Astrocyte of the cerebellum (primary cell): ENCODE measurements at regions not wholly inside any gene's neighbourhood (a gene's known extent, or its start where the extent isn't known, plus 50 kb on each side); places are given as distances from the start of the nearest gene placed in this dataset.
A peak's percentile ranks its signal among the peaks of the same experiment; 100 is the strongest.

Source experiments
- DNase-seq: peaks from one replicate; pipeline ENCODE4 v3.0.0-alpha.2; 2011; ENCODE audit warnings: low read depth
- H3K4me3 ChIP-seq: 2 replicates; pipeline ENCODE4 v1.5.1; 2011; ENCODE audit warnings: mild to moderate bottlenecking, low read depth, low read length, moderate library complexity
- CTCF ChIP-seq: IDR thresholded peaks from 2 replicates; pipeline ENCODE4 v1.5.1; 2012; ENCODE audit warnings: low read length, low read depth, moderate library complexity, mild to moderate bottlenecking; ENCODE audit errors: missing control alignments
- in situ Hi-C: cut with HindIII; loops from 2 replicates; pipeline ENCODE4 v1.10.0; 2017; ENCODE audit warnings: low sequenced_read_pairs

- in situ Hi-C loops = loop anchor here (10.0 kb wide), 1 partner anchor 244 kb away; no protein-coding TSS in a partner anchor
- no peak overlapping the region for H3K4me3 ChIP-seq
- DNase-seq = no peak
- no peak for TF ChIP-seq CTCF
These were observed 96.9 kb downstream of the CTAGE1 start for GRCh38 chr18:22320771-22321170.

- no peak for DNase-seq
- no peak for TF ChIP-seq CTCF
- in situ Hi-C loops = loop anchor here (10.0 kb wide), 1 partner anchor 245 kb away; no protein-coding TSS in a partner anchor
- H3K4me3 ChIP-seq = no peak overlapping the region
These were observed 97.6 kb downstream of the CTAGE1 start for GRCh38 chr18:22320155-22320554.

- H3K4me3 ChIP-seq = no peak overlapping the region
- no peak for DNase-seq
- TF ChIP-seq CTCF = no peak
- in situ Hi-C loops = no loop called here
These were observed 98.8 kb downstream of the CTAGE1 start for GRCh38 chr18:22318745-22319407.

GRCh38 chr18:22314420-22314819, 103.3 kb downstream of the CTAGE1 start:
- in situ Hi-C loops = no loop called here
- DNase-seq = peak; percentile 37
- TF ChIP-seq CTCF = no peak
- no peak overlapping the region for H3K4me3 ChIP-seq

GRCh38 chr18:22314001-22314400, 103.7 kb downstream of the CTAGE1 start:
- no peak overlapping the region for H3K4me3 ChIP-seq
- DNase-seq = no peak
- in situ Hi-C loops = no loop called here
- no peak for TF ChIP-seq CTCF

GRCh38 chr18:22311301-22311700, 106.4 kb downstream of the CTAGE1 start:
- in situ Hi-C loops = no loop called here
- DNase-seq = peak; percentile 53
- TF ChIP-seq CTCF = no peak
- no peak overlapping the region for H3K4me3 ChIP-seq

GRCh38 chr18:22309191-22309590, 108.5 kb downstream of the CTAGE1 start:
- no peak for TF ChIP-seq CTCF
- in situ Hi-C loops = no loop called here
- no peak for DNase-seq
- no peak overlapping the region for H3K4me3 ChIP-seq
